NT2/D1 (cell line): ENCODE measurements at regions not wholly inside any gene's neighbourhood (a gene's known extent, or its start where the extent isn't known, plus 50 kb on each side); places are given as distances from the start of the nearest gene placed in this dataset.
"Not testable (repeated sequence)": the region's sequence is repeated elsewhere in the genome, so short reads cannot be mapped to it uniquely, and the experiment has no call there.

Experiments
- YY1 ChIP-seq: IDR thresholded peaks from 2 replicates; pipeline ENCODE4 v1.6.1; 2011; ENCODE audit not compliant: insufficient read length, insufficient read depth
- ZNF274 ChIP-seq: IDR thresholded peaks from 2 replicates; pipeline ENCODE4 v1.6.1; 2011; ENCODE audit warnings: mild to moderate bottlenecking, low read depth, low read length

- not testable (repeated sequence) for TF ChIP-seq YY1, ZNF274
Observed at GRCh38 chrX:45800746-45801453, 600.2 kb upstream of the DIPK2B start.
